ENCODE measurements at regions not wholly inside any gene's neighbourhood (a gene's known extent, or its start where the extent isn't known, plus 50 kb on each side); places are given as distances from the start of the nearest gene placed in this dataset.

GRCh38 chr3:10721101-10721500, 94.9 kb upstream of the SLC6A11 start:
- TF ChIP-seq CTCF (conservative IDR thresholded peaks at IDR 0.05; ENCODE audit: low read depth, low read length), result no peak
- H4K20me1 ChIP-seq (ENCODE audit: insufficient read depth), result no peaks in the 10 kb centered on the region
- H3K4me3 ChIP-seq (IDR thresholded peaks at IDR 0.05; ENCODE audit: insufficient read depth, low read depth, low read length), result no peak overlapping the region
- no peaks in the 10 kb centered on the region for H3K36me3 ChIP-seq (ENCODE audit: insufficient read depth)
- no peaks in the 10 kb centered on the region for H3K79me2 ChIP-seq (ENCODE audit: insufficient read depth, low read depth)
- H3K27ac ChIP-seq, result no peak overlapping the region
- H3K9ac ChIP-seq, result no peak overlapping the region
- H2AFZ ChIP-seq (ENCODE audit: low read depth), result no peak overlapping the region
- no peaks in the 10 kb centered on the region for H3K4me1 ChIP-seq (ENCODE audit: low read depth, poor library complexity, severe bottlenecking)
- H3K27me3 ChIP-seq (ENCODE audit: insufficient read depth, low read depth), result no peaks in the 10 kb centered on the region
- H3K4me2 ChIP-seq, result no peak overlapping the region

DNA sequence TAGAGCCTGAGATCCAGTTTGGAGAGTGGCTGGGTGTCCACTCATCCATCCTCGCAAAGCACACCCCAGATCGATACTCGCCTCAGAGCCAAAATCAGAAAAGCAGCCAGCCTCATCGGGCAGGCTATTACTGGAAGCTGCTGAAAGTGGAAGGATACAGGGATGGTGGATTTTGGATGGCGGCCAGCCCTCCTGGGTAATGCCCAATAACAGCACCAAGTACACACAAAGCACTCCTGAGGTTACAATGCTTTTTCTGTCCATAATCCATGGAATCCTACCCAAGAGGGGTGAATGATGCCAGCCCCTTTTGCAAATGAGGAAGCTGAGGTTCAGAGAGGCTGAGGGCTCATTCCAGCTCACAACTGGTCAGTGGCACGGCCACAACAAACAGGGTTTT, 93.1 kb upstream of the SLC6A11 start:
- no peak overlapping the region for H3K4me2 ChIP-seq
- no peaks in the 10 kb centered on the region for H4K20me1 ChIP-seq (ENCODE audit: insufficient read depth)
- H3K27me3 ChIP-seq (ENCODE audit: insufficient read depth, low read depth), result no peaks in the 10 kb centered on the region
- no peaks in the 10 kb centered on the region for H3K79me2 ChIP-seq (ENCODE audit: insufficient read depth, low read depth)
- H3K4me3 ChIP-seq (IDR thresholded peaks at IDR 0.05; ENCODE audit: insufficient read depth, low read depth, low read length), result no peak overlapping the region
- TF ChIP-seq CTCF (conservative IDR thresholded peaks at IDR 0.05; ENCODE audit: low read depth, low read length), result no peak
- H3K9ac ChIP-seq, result no peak overlapping the region
- H3K27ac ChIP-seq, result no peak overlapping the region
- no peaks in the 10 kb centered on the region for H3K36me3 ChIP-seq (ENCODE audit: insufficient read depth)
- no peaks in the 10 kb centered on the region for H3K4me1 ChIP-seq (ENCODE audit: low read depth, poor library complexity, severe bottlenecking)
- H2AFZ ChIP-seq (ENCODE audit: low read depth), result no peak overlapping the region

- H3K27ac ChIP-seq, result no peak overlapping the region
- no peaks in the 10 kb centered on the region for H3K4me1 ChIP-seq (ENCODE audit: low read depth, poor library complexity, severe bottlenecking)
- H3K36me3 ChIP-seq (ENCODE audit: insufficient read depth), result no peaks in the 10 kb centered on the region
- no peaks in the 10 kb centered on the region for H3K79me2 ChIP-seq (ENCODE audit: insufficient read depth, low read depth)
- no peak for TF ChIP-seq CTCF (conservative IDR thresholded peaks at IDR 0.05; ENCODE audit: low read depth, low read length)
- H3K4me2 ChIP-seq, result no peak overlapping the region
- H3K9ac ChIP-seq, result no peak overlapping the region
- no peaks in the 10 kb centered on the region for H4K20me1 ChIP-seq (ENCODE audit: insufficient read depth)
- no peak overlapping the region for H2AFZ ChIP-seq (ENCODE audit: low read depth)
- no peak overlapping the region for H3K4me3 ChIP-seq (IDR thresholded peaks at IDR 0.05; ENCODE audit: insufficient read depth, low read depth, low read length)
- H3K27me3 ChIP-seq (ENCODE audit: insufficient read depth, low read depth), result no peaks in the 10 kb centered on the region
Observed at GRCh38 chr3:10723991-10724390, 92.0 kb upstream of the SLC6A11 start.

DNA sequence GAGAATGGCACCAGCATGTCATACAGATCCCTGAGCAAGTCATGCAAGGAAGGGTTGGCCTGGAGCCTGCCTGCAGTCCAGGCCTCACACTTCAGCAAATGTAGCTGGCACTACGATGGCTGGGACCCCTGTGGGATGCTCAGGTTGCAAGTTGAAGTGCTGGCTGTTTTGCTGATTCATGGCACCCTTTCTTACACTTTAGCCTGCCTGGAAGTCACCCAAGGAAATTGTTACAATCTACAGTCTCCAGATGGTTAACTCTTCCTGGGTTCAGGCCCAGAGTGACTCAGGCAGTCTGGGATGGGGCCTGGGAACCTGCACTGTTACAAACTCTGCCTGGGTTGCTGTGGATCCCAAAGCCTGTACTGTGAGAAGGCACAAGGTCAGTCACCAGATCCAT, 91.0 kb upstream of the SLC6A11 start:
- no peak for TF ChIP-seq CTCF (conservative IDR thresholded peaks at IDR 0.05; ENCODE audit: low read depth, low read length)
- Histone ChIP-seq H3K4me1 (ENCODE audit: low read depth, poor library complexity, severe bottlenecking) (no peaks in the 10 kb centered on the region), H3K9ac (no peak overlapping the region), H4K20me1 (ENCODE audit: insufficient read depth) (no peaks in the 10 kb centered on the region), H3K79me2 (ENCODE audit: insufficient read depth, low read depth) (no peaks in the 10 kb centered on the region), H3K36me3 (ENCODE audit: insufficient read depth) (no peaks in the 10 kb centered on the region), H2AFZ (ENCODE audit: low read depth) (no peak overlapping the region), H3K4me2 (no peak overlapping the region), H3K4me3 (IDR thresholded peaks at IDR 0.05; ENCODE audit: insufficient read depth, low read depth, low read length) (no peak overlapping the region), H3K27me3 (ENCODE audit: insufficient read depth, low read depth) (no peaks in the 10 kb centered on the region), H3K27ac (no peak overlapping the region)

DNA sequence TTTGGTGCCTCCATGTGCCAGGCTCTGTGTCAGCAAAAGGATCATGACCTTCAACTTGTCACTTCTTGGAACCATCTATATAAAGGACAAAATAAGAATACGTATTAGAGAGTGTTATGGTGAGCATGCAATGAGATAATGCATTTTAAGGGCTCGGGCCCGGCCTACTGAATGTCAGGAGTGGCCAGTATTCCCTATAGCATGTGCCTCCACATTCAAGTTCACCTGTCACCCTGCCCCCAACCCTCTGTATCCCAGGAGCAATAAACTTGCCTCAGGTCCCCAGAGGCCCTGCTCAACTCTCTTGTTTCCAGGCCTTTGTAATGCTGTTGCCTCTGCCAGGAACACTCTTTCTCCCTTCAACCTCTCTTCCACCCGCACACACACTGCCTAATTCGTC, 90.2 kb upstream of the SLC6A11 start:
- Histone ChIP-seq H3K36me3 (ENCODE audit: insufficient read depth) (no peaks in the 10 kb centered on the region), H3K4me3 (IDR thresholded peaks at IDR 0.05; ENCODE audit: insufficient read depth, low read depth, low read length) (no peak overlapping the region), H3K79me2 (ENCODE audit: insufficient read depth, low read depth) (no peaks in the 10 kb centered on the region), H3K4me2 (no peak overlapping the region), H4K20me1 (ENCODE audit: insufficient read depth) (no peaks in the 10 kb centered on the region), H3K27ac (no peak overlapping the region), H3K4me1 (ENCODE audit: low read depth, poor library complexity, severe bottlenecking) (no peaks in the 10 kb centered on the region), H3K27me3 (ENCODE audit: insufficient read depth, low read depth) (no peaks in the 10 kb centered on the region), H3K9ac (no peak overlapping the region), H2AFZ (ENCODE audit: low read depth) (no peak overlapping the region)
- TF ChIP-seq CTCF (conservative IDR thresholded peaks at IDR 0.05; ENCODE audit: low read depth, low read length), result no peak

All from KMS-11 (cell line).